GM12878 (cell line): ENCODE measurements at regions not wholly inside any gene's neighbourhood (a gene's known extent, or its start where the extent isn't known, plus 50 kb on each side); places are given as distances from the start of the nearest gene placed in this dataset.

Source experiments
- BCL11A ChIP-seq: IDR thresholded peaks from 2 replicates; pipeline ENCODE4 v1.6.1; 2011; ENCODE audit warnings: low read depth, low read length
- CHD1 ChIP-seq: IDR thresholded peaks from 2 replicates; pipeline ENCODE4 v1.6.1; 2012; ENCODE audit warnings: low read depth, low read length, improper control_type of control experiment
- CTCF ChIP-seq, 3 experiments: IDR thresholded peaks in 2 of 3; conservative IDR thresholded peaks in 1 of 3; 2 replicates each; pipeline ENCODE4 v1.5.1; 2011; ENCODE audit warnings: low read depth in 3 of 3, low read length in 3 of 3, mild to moderate bottlenecking in 3 of 3, control low read depth in 2 of 3, moderate library complexity in 2 of 3, inconsistent platforms in 1 of 3, mixed read lengths in 1 of 3; ENCODE audit not compliant: control insufficient read depth in 2 of 3, insufficient read depth in 1 of 3; ENCODE audit errors: extremely low read depth in 1 of 3
- DPF2 ChIP-seq: fragments of 450-650 bp; IDR thresholded peaks from 2 replicates; pipeline ENCODE4 v1.6.1; 2017; ENCODE audit warnings: mild to moderate bottlenecking
- E2F8 ChIP-seq: fragments of 450-650 bp; IDR thresholded peaks from 2 replicates; pipeline ENCODE4 v1.6.1; 2018; ENCODE audit warnings: mild to moderate bottlenecking, low read depth, moderate library complexity; ENCODE audit not compliant: partially characterized antibody
- IRF4 ChIP-seq: IDR thresholded peaks from 2 replicates; pipeline ENCODE4 v1.6.1; 2011; ENCODE audit warnings: low read depth, low read length
- MYC ChIP-seq: IDR thresholded peaks from 2 replicates; pipeline ENCODE4 v1.6.1; 2011; ENCODE audit warnings: mild to moderate bottlenecking, low read length, moderate library complexity, inconsistent platforms; ENCODE audit not compliant: insufficient read depth, insufficient replicate concordance, insufficient read length, severe bottlenecking
- RB1 ChIP-seq: fragments of 450-650 bp; formaldehyde crosslinking; IDR thresholded peaks from 2 replicates; pipeline ENCODE4 v1.6.1; 2017; ENCODE audit warnings: mild to moderate bottlenecking, borderline replicate concordance
- RFX5 ChIP-seq: IDR thresholded peaks from 2 replicates; pipeline ENCODE4 v1.6.1; 2011; ENCODE audit warnings: low read depth, low read length, improper control_type of control experiment
- SIN3A ChIP-seq: IDR thresholded peaks from 2 replicates; pipeline ENCODE4 v1.6.1; 2012; ENCODE audit warnings: low read depth, low read length, improper control_type of control experiment
- ZNF24 ChIP-seq: fragments of 450-650 bp; IDR thresholded peaks from 2 replicates; pipeline ENCODE4 v1.6.1; 2017; ENCODE audit warnings: antibody characterized with exemption, mild to moderate bottlenecking

GRCh38 chr1:14318830-14319229 lies 279.7 kb upstream of the KAZN start (continued):
- TF ChIP-seq E2F8: no peak
- no peak for TF ChIP-seq CHD1
- TF ChIP-seq IRF4: no peak
- TF ChIP-seq DPF2: no peak
- no peak for TF ChIP-seq MYC
- no peak for TF ChIP-seq CTCF (IDR thresholded peaks at IDR 0.05 in 2 of 3, conservative IDR thresholded peaks at IDR 0.05 in 1 of 3; ENCODE audit: control insufficient read depth in 2 of 3, extremely low read depth in 1 of 3, insufficient read depth in 1 of 3, low read depth in 3 of 3, low read length in 3 of 3)
- no peak for TF ChIP-seq BCL11A
- TF ChIP-seq SIN3A: no peak
- TF ChIP-seq ZNF24: no peak
- TF ChIP-seq RB1: no peak
- no peak for TF ChIP-seq RFX5
